ENCODE measurements at regions not wholly inside any gene's neighbourhood (a gene's known extent, or its start where the extent isn't known, plus 50 kb on each side); places are given as distances from the start of the nearest gene placed in this dataset.

DNA sequence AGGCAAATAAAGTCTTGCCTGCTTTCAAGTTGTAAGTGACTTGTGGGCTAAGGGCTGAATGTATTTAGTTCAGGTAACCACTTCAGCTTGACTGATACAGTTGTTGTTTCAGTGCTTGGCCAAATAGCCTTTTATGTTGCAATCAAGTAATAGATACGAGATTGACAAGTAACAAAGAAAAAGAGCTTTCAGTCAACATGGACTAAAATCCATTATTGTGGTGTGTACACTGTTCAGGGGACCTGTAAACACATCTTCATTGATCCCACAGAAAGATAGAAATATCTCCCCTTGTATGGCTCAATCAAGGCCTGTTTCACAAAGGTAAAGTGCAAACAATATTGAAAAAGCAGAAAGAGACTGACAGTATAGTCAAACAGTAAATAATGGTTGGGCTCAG lies 224.8 kb upstream of the TMCO5A start:
- ChIA-PET CTCF (no interaction called here), POLR2A (no interaction called here)
- no peak for ATAC-seq
- no peaks in the 10 kb centered on the region for H3K9me3 ChIP-seq
- no peak overlapping the region for H3K4me3 ChIP-seq
- H3K4me2 ChIP-seq = no peak overlapping the region
- H3K4me1 ChIP-seq = no peaks in the 10 kb centered on the region
- no peak overlapping the region for H3K27ac ChIP-seq
- TF ChIP-seq RAD21 (conservative IDR thresholded peaks at IDR 0.05 in 1 of 2, IDR thresholded peaks at IDR 0.05 in 1 of 2) = no peak
- TF ChIP-seq, protein P1, sequence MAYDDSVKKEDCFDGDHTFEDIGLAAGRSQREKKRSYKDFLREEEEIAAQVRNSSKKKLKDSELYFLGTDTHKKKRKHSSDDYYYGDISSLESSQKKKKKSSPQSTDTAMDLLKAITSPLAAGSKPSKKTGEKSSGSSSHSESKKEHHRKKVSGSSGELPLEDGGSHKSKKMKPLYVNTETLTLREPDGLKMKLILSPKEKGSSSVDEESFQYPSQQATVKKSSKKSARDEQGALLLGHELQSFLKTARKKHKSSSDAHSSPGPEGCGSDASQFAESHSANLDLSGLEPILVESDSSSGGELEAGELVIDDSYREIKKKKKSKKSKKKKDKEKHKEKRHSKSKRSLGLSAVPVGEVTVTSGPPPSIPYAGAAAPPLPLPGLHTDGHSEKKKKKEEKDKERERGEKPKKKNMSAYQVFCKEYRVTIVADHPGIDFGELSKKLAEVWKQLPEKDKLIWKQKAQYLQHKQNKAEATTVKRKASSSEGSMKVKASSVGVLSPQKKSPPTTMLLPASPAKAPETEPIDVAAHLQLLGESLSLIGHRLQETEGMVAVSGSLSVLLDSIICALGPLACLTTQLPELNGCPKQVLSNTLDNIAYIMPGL (CRISPR knock-in tag; IDR thresholded peaks at IDR 0.05; ENCODE audit: borderline replicate concordance) = no peak
- TF ChIP-seq MAZ (IDR thresholded peaks at IDR 0.05; ENCODE audit: borderline replicate concordance, low read depth, low read length) = no peak
- TF ChIP-seq KDM5A (IDR thresholded peaks at IDR 0.05) = no peak
- TF ChIP-seq TP53 (CRISPR knock-in tag; IDR thresholded peaks at IDR 0.05) = no peak
- no peak for TF ChIP-seq ZSCAN20 (CRISPR knock-in tag; IDR thresholded peaks at IDR 0.05)
- no peak for TF ChIP-seq HOXA7 (CRISPR knock-in tag; IDR thresholded peaks at IDR 0.05)
- 0% methylated on average over 1 of the region's 1 CpG for WGBS (ENCODE audit: missing lambda C conversion rate)
- DNase-seq (ENCODE audit: low read depth in 1 of 2, low spot score in 1 of 2) = no peak
- no peak for FAIRE-seq

DNA sequence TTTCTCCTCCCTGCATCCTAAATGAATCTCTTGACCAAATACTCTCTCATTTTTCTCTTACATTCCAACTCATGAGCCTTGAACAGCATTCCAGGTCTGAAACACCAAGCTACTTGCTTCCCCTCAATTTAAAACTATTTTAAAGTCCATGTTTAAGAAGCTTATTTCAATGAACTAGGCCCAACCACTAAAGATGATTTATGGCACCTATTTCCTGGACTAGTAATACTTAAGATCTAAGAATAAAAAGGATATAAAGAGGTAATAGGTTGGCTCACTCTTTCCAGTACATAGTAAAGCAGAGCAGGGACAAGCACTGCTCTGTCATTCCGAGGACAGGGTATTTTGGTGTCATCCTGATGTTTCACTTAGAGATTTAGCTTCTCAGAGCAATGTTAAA lies 219.3 kb upstream of the TMCO5A start:
- no peak overlapping the region for H3K4me3 ChIP-seq
- no peak overlapping the region for H3K27ac ChIP-seq
- CTCF ChIA-PET = interaction anchor here (1.2 kb wide), 1 partner anchor 9 kb away, joined by 3 read pairs; no protein-coding TSS in a partner anchor
- WGBS (ENCODE audit: missing lambda C conversion rate) = 4% methylated on average over 1 of the region's 1 CpG
- FAIRE-seq (no peak), DNase-seq (ENCODE audit: low read depth in 1 of 2, low spot score in 1 of 2) (no peak), ATAC-seq (no peak)
- H3K9me3 ChIP-seq = no peaks in the 10 kb centered on the region
- H3K4me1 ChIP-seq = no peaks in the 10 kb centered on the region
- TF ChIP-seq, protein P2, sequence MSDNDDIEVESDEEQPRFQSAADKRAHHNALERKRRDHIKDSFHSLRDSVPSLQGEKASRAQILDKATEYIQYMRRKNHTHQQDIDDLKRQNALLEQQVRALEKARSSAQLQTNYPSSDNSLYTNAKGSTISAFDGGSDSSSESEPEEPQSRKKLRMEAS (IDR thresholded peaks at IDR 0.05) = no peak
- TF ChIP-seq RCOR1 (IDR thresholded peaks at IDR 0.05; ENCODE audit: low read depth, low read length) (no peak), SMC3 (IDR thresholded peaks at IDR 0.05) (no peak), SREBF2 (IDR thresholded peaks at IDR 0.05) (no peak), PHF8 (IDR thresholded peaks at IDR 0.05; ENCODE audit: borderline replicate concordance, low read depth) (no peak), ZSCAN20 (CRISPR knock-in tag; IDR thresholded peaks at IDR 0.05) (no peak), HEYL (CRISPR knock-in tag; IDR thresholded peaks at IDR 0.05) (no peak)
- POLR2A ChIA-PET = no interaction called here
- H3K4me2 ChIP-seq = no peak overlapping the region

DNA sequence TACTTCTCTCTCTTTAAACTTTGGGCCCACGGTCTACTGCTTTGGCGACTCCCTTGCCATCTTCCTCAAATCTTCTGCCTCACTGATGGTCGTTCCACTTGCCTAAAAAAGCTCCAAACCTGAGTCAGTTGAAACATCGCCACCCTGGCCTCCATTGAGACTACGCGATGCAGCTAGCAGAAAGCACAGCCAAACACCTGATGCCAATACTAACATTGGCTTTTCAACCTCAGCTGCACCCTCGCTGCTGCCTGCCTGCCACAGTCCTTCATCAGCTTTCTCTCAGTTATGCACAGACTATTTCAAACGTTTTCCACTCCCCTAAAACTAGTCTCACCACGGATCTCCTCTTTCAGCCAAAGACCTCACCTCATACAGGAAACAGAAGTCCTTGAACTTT lies 214.2 kb upstream of the TMCO5A start:
- ATAC-seq = no peak
- no peak overlapping the region for H3K4me3 ChIP-seq
- ChIA-PET POLR2A (no interaction called here), CTCF (no interaction called here)
- 8% methylated on average over 9 of the region's 9 CpGs for WGBS (ENCODE audit: missing lambda C conversion rate)
- H3K9me3 ChIP-seq = no peaks in the 10 kb centered on the region
- no peak overlapping the region for H3K4me2 ChIP-seq
- FAIRE-seq = no peak
- no peak for DNase-seq (ENCODE audit: low read depth in 1 of 2, low spot score in 1 of 2)
- H3K4me1 ChIP-seq = no peaks in the 10 kb centered on the region
- no peak overlapping the region for H3K27ac ChIP-seq
- TF ChIP-seq, protein P3, sequence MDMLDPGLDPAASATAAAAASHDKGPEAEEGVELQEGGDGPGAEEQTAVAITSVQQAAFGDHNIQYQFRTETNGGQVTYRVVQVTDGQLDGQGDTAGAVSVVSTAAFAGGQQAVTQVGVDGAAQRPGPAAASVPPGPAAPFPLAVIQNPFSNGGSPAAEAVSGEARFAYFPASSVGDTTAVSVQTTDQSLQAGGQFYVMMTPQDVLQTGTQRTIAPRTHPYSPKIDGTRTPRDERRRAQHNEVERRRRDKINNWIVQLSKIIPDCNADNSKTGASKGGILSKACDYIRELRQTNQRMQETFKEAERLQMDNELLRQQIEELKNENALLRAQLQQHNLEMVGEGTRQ (IDR thresholded peaks at IDR 0.05) = no peak
- TF ChIP-seq, protein P4, sequence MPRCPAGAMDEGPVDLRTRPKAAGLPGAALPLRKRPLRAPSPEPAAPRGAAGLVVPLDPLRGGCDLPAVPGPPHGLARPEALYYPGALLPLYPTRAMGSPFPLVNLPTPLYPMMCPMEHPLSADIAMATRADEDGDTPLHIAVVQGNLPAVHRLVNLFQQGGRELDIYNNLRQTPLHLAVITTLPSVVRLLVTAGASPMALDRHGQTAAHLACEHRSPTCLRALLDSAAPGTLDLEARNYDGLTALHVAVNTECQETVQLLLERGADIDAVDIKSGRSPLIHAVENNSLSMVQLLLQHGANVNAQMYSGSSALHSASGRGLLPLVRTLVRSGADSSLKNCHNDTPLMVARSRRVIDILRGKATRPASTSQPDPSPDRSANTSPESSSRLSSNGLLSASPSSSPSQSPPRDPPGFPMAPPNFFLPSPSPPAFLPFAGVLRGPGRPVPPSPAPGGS (IDR thresholded peaks at IDR 0.05) = no peak
- TF ChIP-seq EP300 (IDR thresholded peaks at IDR 0.05) (no peak), HOXB13 (CRISPR knock-in tag; IDR thresholded peaks at IDR 0.05; ENCODE audit: low read depth) (no peak), HDAC2 (IDR thresholded peaks at IDR 0.05) (no peak), ZNF302 (CRISPR knock-in tag; IDR thresholded peaks at IDR 0.05) (no peak), RCOR1 (IDR thresholded peaks at IDR 0.05; ENCODE audit: low read depth, low read length) (no peak), KDM1A (IDR thresholded peaks at IDR 0.05; ENCODE audit: low read depth) (no peak), POLR2A (IDR thresholded peaks at IDR 0.05; ENCODE audit: low read length) (no peak), TP53 (CRISPR knock-in tag; IDR thresholded peaks at IDR 0.05) (no peak), GATA3 (IDR thresholded peaks at IDR 0.05; ENCODE audit: borderline replicate concordance) (no peak), TFCP2L1 (CRISPR knock-in tag; IDR thresholded peaks at IDR 0.05) (no peak), CBX2 (IDR thresholded peaks at IDR 0.05; ENCODE audit: borderline replicate concordance, low read depth) (no peak), RNF2 (IDR thresholded peaks at IDR 0.05; ENCODE audit: borderline replicate concordance, low read depth) (no peak)
- TF ChIP-seq, protein P5, sequence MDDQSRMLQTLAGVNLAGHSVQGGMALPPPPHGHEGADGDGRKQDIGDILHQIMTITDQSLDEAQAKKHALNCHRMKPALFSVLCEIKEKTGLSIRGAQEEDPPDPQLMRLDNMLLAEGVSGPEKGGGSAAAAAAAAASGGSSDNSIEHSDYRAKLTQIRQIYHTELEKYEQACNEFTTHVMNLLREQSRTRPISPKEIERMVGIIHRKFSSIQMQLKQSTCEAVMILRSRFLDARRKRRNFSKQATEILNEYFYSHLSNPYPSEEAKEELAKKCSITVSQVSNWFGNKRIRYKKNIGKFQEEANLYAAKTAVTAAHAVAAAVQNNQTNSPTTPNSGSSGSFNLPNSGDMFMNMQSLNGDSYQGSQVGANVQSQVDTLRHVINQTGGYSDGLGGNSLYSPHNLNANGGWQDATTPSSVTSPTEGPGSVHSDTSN (IDR thresholded peaks at IDR 0.05) = no peak
- TF ChIP-seq, protein P6, sequence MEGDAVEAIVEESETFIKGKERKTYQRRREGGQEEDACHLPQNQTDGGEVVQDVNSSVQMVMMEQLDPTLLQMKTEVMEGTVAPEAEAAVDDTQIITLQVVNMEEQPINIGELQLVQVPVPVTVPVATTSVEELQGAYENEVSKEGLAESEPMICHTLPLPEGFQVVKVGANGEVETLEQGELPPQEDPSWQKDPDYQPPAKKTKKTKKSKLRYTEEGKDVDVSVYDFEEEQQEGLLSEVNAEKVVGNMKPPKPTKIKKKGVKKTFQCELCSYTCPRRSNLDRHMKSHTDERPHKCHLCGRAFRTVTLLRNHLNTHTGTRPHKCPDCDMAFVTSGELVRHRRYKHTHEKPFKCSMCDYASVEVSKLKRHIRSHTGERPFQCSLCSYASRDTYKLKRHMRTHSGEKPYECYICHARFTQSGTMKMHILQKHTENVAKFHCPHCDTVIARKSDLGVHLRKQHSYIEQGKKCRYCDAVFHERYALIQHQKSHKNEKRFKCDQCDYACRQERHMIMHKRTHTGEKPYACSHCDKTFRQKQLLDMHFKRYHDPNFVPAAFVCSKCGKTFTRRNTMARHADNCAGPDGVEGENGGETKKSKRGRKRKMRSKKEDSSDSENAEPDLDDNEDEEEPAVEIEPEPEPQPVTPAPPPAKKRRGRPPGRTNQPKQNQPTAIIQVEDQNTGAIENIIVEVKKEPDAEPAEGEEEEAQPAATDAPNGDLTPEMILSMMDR (IDR thresholded peaks at IDR 0.05) = no peak
- TF ChIP-seq, protein P7, sequence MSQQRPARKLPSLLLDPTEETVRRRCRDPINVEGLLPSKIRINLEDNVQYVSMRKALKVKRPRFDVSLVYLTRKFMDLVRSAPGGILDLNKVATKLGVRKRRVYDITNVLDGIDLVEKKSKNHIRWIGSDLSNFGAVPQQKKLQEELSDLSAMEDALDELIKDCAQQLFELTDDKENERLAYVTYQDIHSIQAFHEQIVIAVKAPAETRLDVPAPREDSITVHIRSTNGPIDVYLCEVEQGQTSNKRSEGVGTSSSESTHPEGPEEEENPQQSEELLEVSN (IDR thresholded peaks at IDR 0.05; ENCODE audit: borderline replicate concordance, low read depth) = no peak
- TF ChIP-seq, protein P8, sequence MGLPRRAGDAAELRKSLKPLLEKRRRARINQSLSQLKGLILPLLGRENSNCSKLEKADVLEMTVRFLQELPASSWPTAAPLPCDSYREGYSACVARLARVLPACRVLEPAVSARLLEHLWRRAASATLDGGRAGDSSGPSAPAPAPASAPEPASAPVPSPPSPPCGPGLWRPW (IDR thresholded peaks at IDR 0.05) = no peak

Measured in A549 (cell line).